ENCODE measurements at regions not wholly inside any gene's neighbourhood (a gene's known extent, or its start where the extent isn't known, plus 50 kb on each side); places are given as distances from the start of the nearest gene placed in this dataset.
"Not testable (repeated sequence)": the region's sequence is repeated elsewhere in the genome, so short reads cannot be mapped to it uniquely, and the experiment has no call there.

- Mint-ChIP-seq H3K27me3 (ENCODE audit: insufficient read depth) (no peaks in the 10 kb centered on the region), H3K4me3 (no peak overlapping the region), H3K27ac (no peak overlapping the region), H3K36me3 (ENCODE audit: low read depth) (no peaks in the 10 kb centered on the region), H3K9me3 (no peaks in the 10 kb centered on the region), H3K4me1 (ENCODE audit: low read depth) (no peaks in the 10 kb centered on the region)
- DNase-seq (ENCODE audit: low spot score): no peak
- intact Hi-C loops (cut with micrococcal nuclease): no loop called here
These were observed 419.8 kb upstream of the CHD1 start for GRCh38 chr5:99348597-99348996.

GRCh38 chr5:99339758-99340157 lies 411.0 kb upstream of the CHD1 start:
- DNase-seq (ENCODE audit: low spot score); intact Hi-C loops (cut with micrococcal nuclease); H3K9me3 Mint-ChIP-seq; H3K4me3 Mint-ChIP-seq; H3K27ac Mint-ChIP-seq; H3K4me1 Mint-ChIP-seq (ENCODE audit: low read depth); H3K27me3 Mint-ChIP-seq (ENCODE audit: insufficient read depth); H3K36me3 Mint-ChIP-seq (ENCODE audit: low read depth): not testable (repeated sequence)

- H3K9me3 Mint-ChIP-seq: no peaks in the 10 kb centered on the region
- no peaks in the 10 kb centered on the region for H3K36me3 Mint-ChIP-seq (ENCODE audit: low read depth)
- intact Hi-C loops (cut with micrococcal nuclease): no loop called here
- no peaks in the 10 kb centered on the region for H3K4me1 Mint-ChIP-seq (ENCODE audit: low read depth)
- no peak overlapping the region for H3K4me3 Mint-ChIP-seq
- no peaks in the 10 kb centered on the region for H3K27me3 Mint-ChIP-seq (ENCODE audit: insufficient read depth)
- no peak for DNase-seq (ENCODE audit: low spot score)
- no peak overlapping the region for H3K27ac Mint-ChIP-seq
These were observed 406.1 kb upstream of the CHD1 start for GRCh38 chr5:99334936-99335335.

- no peaks in the 10 kb centered on the region for H3K9me3 Mint-ChIP-seq
- H3K27me3 Mint-ChIP-seq (ENCODE audit: insufficient read depth): no peaks in the 10 kb centered on the region
- no peaks in the 10 kb centered on the region for H3K4me1 Mint-ChIP-seq (ENCODE audit: low read depth)
- H3K4me3 Mint-ChIP-seq: no peak overlapping the region
- H3K36me3 Mint-ChIP-seq (ENCODE audit: low read depth): no peaks in the 10 kb centered on the region
- DNase-seq (ENCODE audit: low spot score): no peak
- intact Hi-C loops (cut with micrococcal nuclease): no loop called here
- no peak overlapping the region for H3K27ac Mint-ChIP-seq
These were observed 402.3 kb upstream of the CHD1 start for GRCh38 chr5:99331061-99331460.

- H3K4me1 Mint-ChIP-seq (ENCODE audit: low read depth): no peaks in the 10 kb centered on the region
- H3K36me3 Mint-ChIP-seq (ENCODE audit: low read depth): no peaks in the 10 kb centered on the region
- H3K27ac Mint-ChIP-seq: no peak overlapping the region
- DNase-seq (ENCODE audit: low spot score): no peak
- no peaks in the 10 kb centered on the region for H3K9me3 Mint-ChIP-seq
- no peaks in the 10 kb centered on the region for H3K27me3 Mint-ChIP-seq (ENCODE audit: insufficient read depth)
- H3K4me3 Mint-ChIP-seq: no peak overlapping the region
- intact Hi-C loops (cut with micrococcal nuclease): no loop called here
These were observed 391.6 kb upstream of the CHD1 start for GRCh38 chr5:99320436-99320835.

GRCh38 chr5:99317136-99317535 lies 388.3 kb upstream of the CHD1 start:
- Mint-ChIP-seq H3K4me1 (ENCODE audit: low read depth) (no peaks in the 10 kb centered on the region), H3K36me3 (ENCODE audit: low read depth) (no peaks in the 10 kb centered on the region), H3K27me3 (ENCODE audit: insufficient read depth) (no peaks in the 10 kb centered on the region), H3K27ac (no peak overlapping the region), H3K4me3 (no peak overlapping the region), H3K9me3 (no peaks in the 10 kb centered on the region)
- no peak for DNase-seq (ENCODE audit: low spot score)
- intact Hi-C loops (cut with micrococcal nuclease): no loop called here

- intact Hi-C loops (cut with micrococcal nuclease): no loop called here
- no peak for DNase-seq (ENCODE audit: low spot score)
- Mint-ChIP-seq H3K27ac (no peak overlapping the region), H3K9me3 (no peaks in the 10 kb centered on the region), H3K4me1 (ENCODE audit: low read depth) (no peaks in the 10 kb centered on the region), H3K36me3 (ENCODE audit: low read depth) (no peaks in the 10 kb centered on the region), H3K4me3 (no peak overlapping the region), H3K27me3 (ENCODE audit: insufficient read depth) (no peaks in the 10 kb centered on the region)
These were observed 387.7 kb upstream of the CHD1 start for GRCh38 chr5:99316484-99316883.

GRCh38 chr5:99315413-99316183 lies 386.8 kb upstream of the CHD1 start:
- H3K27me3 Mint-ChIP-seq (ENCODE audit: insufficient read depth): no peaks in the 10 kb centered on the region
- H3K27ac Mint-ChIP-seq: no peak overlapping the region
- no peaks in the 10 kb centered on the region for H3K4me1 Mint-ChIP-seq (ENCODE audit: low read depth)
- H3K9me3 Mint-ChIP-seq: no peaks in the 10 kb centered on the region
- intact Hi-C loops (cut with micrococcal nuclease): no loop called here
- H3K36me3 Mint-ChIP-seq (ENCODE audit: low read depth): no peaks in the 10 kb centered on the region
- H3K4me3 Mint-ChIP-seq: no peak overlapping the region
- DNase-seq (ENCODE audit: low spot score): no peak

GRCh38 chr5:99314721-99315120 lies 385.9 kb upstream of the CHD1 start:
- no peak for DNase-seq (ENCODE audit: low spot score)
- Mint-ChIP-seq H3K9me3 (no peaks in the 10 kb centered on the region), H3K27me3 (ENCODE audit: insufficient read depth) (no peaks in the 10 kb centered on the region), H3K27ac (no peak overlapping the region), H3K36me3 (ENCODE audit: low read depth) (no peaks in the 10 kb centered on the region), H3K4me1 (ENCODE audit: low read depth) (no peaks in the 10 kb centered on the region), H3K4me3 (no peak overlapping the region)
- intact Hi-C loops (cut with micrococcal nuclease): no loop called here

GRCh38 chr5:99308131-99308530 lies 379.3 kb upstream of the CHD1 start:
- Mint-ChIP-seq H3K27me3 (ENCODE audit: insufficient read depth) (no peaks in the 10 kb centered on the region), H3K36me3 (ENCODE audit: low read depth) (no peaks in the 10 kb centered on the region), H3K4me3 (no peak overlapping the region), H3K9me3 (no peaks in the 10 kb centered on the region), H3K4me1 (ENCODE audit: low read depth) (no peaks in the 10 kb centered on the region), H3K27ac (no peak overlapping the region)
- intact Hi-C loops (cut with micrococcal nuclease): no loop called here
- no peak for DNase-seq (ENCODE audit: low spot score)

GRCh38 chr5:99305045-99305580 lies 376.3 kb upstream of the CHD1 start:
- H3K4me3 Mint-ChIP-seq: no peak overlapping the region
- H3K9me3 Mint-ChIP-seq: no peaks in the 10 kb centered on the region
- H3K36me3 Mint-ChIP-seq (ENCODE audit: low read depth): no peaks in the 10 kb centered on the region
- DNase-seq (ENCODE audit: low spot score): no peak
- no peaks in the 10 kb centered on the region for H3K27me3 Mint-ChIP-seq (ENCODE audit: insufficient read depth)
- H3K27ac Mint-ChIP-seq: no peak overlapping the region
- intact Hi-C loops (cut with micrococcal nuclease): no loop called here
- H3K4me1 Mint-ChIP-seq (ENCODE audit: low read depth): no peaks in the 10 kb centered on the region

GRCh38 chr5:99285606-99286005 lies 356.8 kb upstream of the CHD1 start:
- Mint-ChIP-seq H3K4me3 (no peak overlapping the region), H3K36me3 (ENCODE audit: low read depth) (no peaks in the 10 kb centered on the region), H3K27me3 (ENCODE audit: insufficient read depth) (no peaks in the 10 kb centered on the region), H3K4me1 (ENCODE audit: low read depth) (no peaks in the 10 kb centered on the region), H3K9me3 (no peaks in the 10 kb centered on the region), H3K27ac (no peak overlapping the region)
- intact Hi-C loops (cut with micrococcal nuclease): no loop called here
- no peak for DNase-seq (ENCODE audit: low spot score)

GRCh38 chr5:99275128-99275527 lies 346.3 kb upstream of the CHD1 start:
- Mint-ChIP-seq H3K4me3 (no peak overlapping the region), H3K36me3 (ENCODE audit: low read depth) (no peaks in the 10 kb centered on the region), H3K4me1 (ENCODE audit: low read depth) (no peaks in the 10 kb centered on the region), H3K9me3 (no peaks in the 10 kb centered on the region), H3K27me3 (ENCODE audit: insufficient read depth) (no peaks in the 10 kb centered on the region), H3K27ac (no peak overlapping the region)
- intact Hi-C loops (cut with micrococcal nuclease): no loop called here
- DNase-seq (ENCODE audit: low spot score): no peak

- Mint-ChIP-seq H3K27me3 (ENCODE audit: insufficient read depth) (no peaks in the 10 kb centered on the region), H3K9me3 (no peaks in the 10 kb centered on the region), H3K36me3 (ENCODE audit: low read depth) (no peaks in the 10 kb centered on the region), H3K27ac (no peak overlapping the region), H3K4me1 (ENCODE audit: low read depth) (no peaks in the 10 kb centered on the region), H3K4me3 (no peak overlapping the region)
- intact Hi-C loops (cut with micrococcal nuclease): no loop called here
- DNase-seq (ENCODE audit: low spot score): no peak
These were observed 343.8 kb upstream of the CHD1 start for GRCh38 chr5:99272576-99272975.

Data from activated T-helper 1 cell treated with anti-CD3 and anti-CD28 coated beads, Interleukin-12 subunit alpha, Interleukin-12 subunit beta, Interleukin-2, Interleukin-4 antibody, amounts not matched to agents 30 ng/mL and 10 ng/mL and 1 ng/mL, durations not matched to agents 14 hours and 24 hours and 36 hours (primary cell).